Thyroid gland (tissue), 4 donors: ENCODE measurements at regions not wholly inside any gene's neighbourhood (a gene's known extent, or its start where the extent isn't known, plus 50 kb on each side); places are given as distances from the start of the nearest gene placed in this dataset.

Experiments used
- CTCF ChIP-seq, 6 experiments: fragments of 200-600 bp in 3 of 6; fragments of 450-650 bp in 3 of 6; sonication (generic) in 3 of 6; IDR thresholded peaks; one replicate each; pipeline ENCODE4 v1.5.1; 2016 to 2019; ENCODE audit warnings: antibody characterized with exemption in 6 of 6, mild to moderate bottlenecking in 2 of 6, inconsistent platforms in 1 of 6, moderate library complexity in 1 of 6
- POLR2A ChIP-seq, 2 donors: fragments of 450-650 bp; IDR thresholded peaks; one replicate each; pipeline ENCODE4 v1.6.1; 2017; ENCODE audit warnings: antibody characterized with exemption in 2 of 2, mild to moderate bottlenecking in 2 of 2, moderate library complexity in 1 of 2

- no peak for TF ChIP-seq CTCF (IDR thresholded peaks at IDR 0.05)
- TF ChIP-seq POLR2A (IDR thresholded peaks at IDR 0.05): no peak
These were observed 886.7 kb upstream of the CHAC2 start for GRCh38 chr2:52880872-52881271.
